IMR-90 (cell line): ENCODE measurements at regions not wholly inside any gene's neighbourhood (a gene's known extent, or its start where the extent isn't known, plus 50 kb on each side); places are given as distances from the start of the nearest gene placed in this dataset.

ENCODE experiments used
- ATAC-seq: fragments of 200-7000 bp; cut with Tn5 transposase; 2 replicates; pipeline ENCODE4 v1.9.1; 2020; ENCODE audit warnings: low read depth, mild to moderate bottlenecking, moderate library complexity
- BruUV-seq: library from RNA; stranded (reverse); fragments of 400-500 nt; replicated peaks from 2 replicates; lab custom pipeline; 2021; lab: Mats Ljungman, UMichigan
- CTCF ChIA-PET: fragments of 300-600 bp; formaldehyde crosslinking; extraction: SDS; loops from one replicate; lab custom pipeline; 2021; ENCODE audit warnings: antibody characterized with exemption; lab: Yijun Ruan, JAX
- POLR2A ChIA-PET: fragments of 300-600 bp; sonication (Branson Sonifier 250); formaldehyde crosslinking; loops from one replicate; lab custom pipeline; 2022; ENCODE audit warnings: antibody characterized with exemption; ENCODE audit not compliant: unreplicated experiment; lab: Charles Lee
- DNase-seq: peaks from one replicate; pipeline ENCODE4 v3.0.0; 2013
- H2AFZ ChIP-seq: replicated peaks from 2 replicates; pipeline ENCODE3; 2013; ENCODE audit warnings: low read length, mild to moderate bottlenecking; ENCODE audit not compliant: poor library complexity
- H2AK5ac ChIP-seq: 2 replicates; pipeline ENCODE4 v1.6.1; 2013; ENCODE audit warnings: low read depth, low read length, inconsistent platforms
- H2AK9ac ChIP-seq: replicated peaks from 2 replicates; pipeline ENCODE3; 2013; ENCODE audit warnings: mild to moderate bottlenecking, low read depth, low read length, moderate library complexity; ENCODE audit not compliant: poor library complexity
- H2BK120ac ChIP-seq: 2 replicates; pipeline ENCODE4 v1.6.1; 2013; ENCODE audit warnings: low read depth, low read length, inconsistent platforms
- H2BK15ac ChIP-seq: 3 replicates; pipeline ENCODE4 v1.6.1; 2013; ENCODE audit warnings: low read depth, low read length, inconsistent platforms
- H2BK20ac ChIP-seq: 2 replicates; pipeline ENCODE4 v1.6.1; 2013; ENCODE audit warnings: low read depth, mild to moderate bottlenecking, inconsistent platforms, low read length, moderate library complexity
- H2BK5ac ChIP-seq: 2 replicates; pipeline ENCODE4 v1.6.1; 2013; ENCODE audit warnings: mild to moderate bottlenecking, low read depth, low read length, inconsistent platforms; ENCODE audit not compliant: poor library complexity, severe bottlenecking
- H3K14ac ChIP-seq: replicated peaks from 2 replicates; pipeline ENCODE4 v1.6.1; 2013; ENCODE audit warnings: low read depth, low read length, inconsistent platforms
- H3K18ac ChIP-seq: 2 replicates; pipeline ENCODE4 v1.6.1; 2013; ENCODE audit warnings: low read depth, low read length, control low read depth
- H3K23ac ChIP-seq: 2 replicates; pipeline ENCODE4 v1.6.1; 2013; ENCODE audit warnings: low read depth, low read length, inconsistent platforms
- H3K27ac ChIP-seq: 2 replicates; pipeline ENCODE4 v1.5.1; 2013; ENCODE audit warnings: mild to moderate bottlenecking, control low read depth, low read length; ENCODE audit not compliant: insufficient read depth
- H3K27me3 ChIP-seq: 2 replicates; pipeline ENCODE4 v1.6.1; 2013; ENCODE audit warnings: low read length; ENCODE audit not compliant: control insufficient read depth, insufficient read depth
- H3K36me3 ChIP-seq: 2 replicates; pipeline ENCODE4 v1.6.1; 2013; ENCODE audit warnings: low read length, mixed read lengths; ENCODE audit not compliant: control insufficient read depth, insufficient read depth
- H3K4ac ChIP-seq: 2 replicates; pipeline ENCODE4 v1.6.1; 2013; ENCODE audit warnings: low read depth, low read length, inconsistent platforms
- H3K4me1 ChIP-seq: 2 replicates; pipeline ENCODE4 v1.6.1; 2013; ENCODE audit warnings: low read length, mixed read lengths; ENCODE audit not compliant: control insufficient read depth, insufficient read depth
- H3K4me2 ChIP-seq: 2 replicates; pipeline ENCODE4 v1.6.1; 2013; ENCODE audit warnings: low read depth, mild to moderate bottlenecking, control low read depth, low read length, moderate library complexity
- H3K4me3 ChIP-seq: 2 replicates; pipeline ENCODE4 v1.5.1; 2013; ENCODE audit warnings: low read depth, mild to moderate bottlenecking, control low read depth, low read length, moderate library complexity; ENCODE audit not compliant: insufficient read depth
- H3K56ac ChIP-seq: 2 replicates; pipeline ENCODE4 v1.6.1; 2013; ENCODE audit warnings: low read length, inconsistent platforms; ENCODE audit not compliant: insufficient read depth; ENCODE audit errors: extremely low read depth
- H3K79me1 ChIP-seq, 2 experiments: 2 replicates each; pipeline ENCODE4 v1.6.1; 2013; ENCODE audit warnings: low read length in 2 of 2, inconsistent platforms in 1 of 2, low read depth in 1 of 2
- H3K9ac ChIP-seq: 2 replicates; pipeline ENCODE4 v1.6.1; 2013; ENCODE audit warnings: low read depth, low read length, control low read depth
- H3K9me1 ChIP-seq: 2 replicates; pipeline ENCODE4 v1.6.1; 2013; ENCODE audit warnings: low read length, inconsistent platforms; ENCODE audit not compliant: insufficient read depth
- H3K9me3 ChIP-seq: 2 replicates; pipeline ENCODE4 v1.6.1; 2013; ENCODE audit warnings: low read length; ENCODE audit not compliant: control insufficient read depth, insufficient read depth
- H4K20me1 ChIP-seq: 2 replicates; pipeline ENCODE4 v1.6.1; 2013; ENCODE audit warnings: low read length, inconsistent platforms; ENCODE audit not compliant: insufficient read depth
- H4K5ac ChIP-seq: 2 replicates; pipeline ENCODE4 v1.6.1; 2013; ENCODE audit warnings: mild to moderate bottlenecking, low read depth, low read length, control low read depth
- H4K8ac ChIP-seq, 2 experiments: 2 replicates each; pipeline ENCODE4 v1.6.1; 2013; ENCODE audit warnings: low read depth in 2 of 2, low read length in 2 of 2, control low read depth in 1 of 2, inconsistent platforms in 1 of 2
- H4K91ac ChIP-seq: 2 replicates; pipeline ENCODE4 v1.6.1; 2013; ENCODE audit warnings: low read depth, low read length, inconsistent platforms; ENCODE audit not compliant: insufficient read depth
- NFE2L2 ChIP-seq: fragments of 150-350 bp; IDR thresholded peaks from 2 replicates; pipeline ENCODE4 v1.6.1; 2016; ENCODE audit warnings: low read depth, mild to moderate bottlenecking, low read length
- RCOR1 ChIP-seq: IDR thresholded peaks from 2 replicates; pipeline ENCODE4 v1.6.1; 2012; ENCODE audit warnings: mild to moderate bottlenecking, low read length, improper control_type of control experiment; ENCODE audit not compliant: insufficient replicate concordance
- WGBS, 2 experiments: methylation state at CpG; one replicate each; pipeline versions ENCODE4 v1.1.5 to v1.1.7; 2013; ENCODE audit warnings: missing lambda C conversion rate in 2 of 2; ENCODE audit not compliant: insufficient read length in 1 of 2; ENCODE audit errors: extremely low coverage in 2 of 2; 5-methylcytosine and 5-hydroxymethylcytosine counted together
- dilution Hi-C: fragments of 300-500 bp; cut with HindIII; formaldehyde crosslinking; loops from one replicate; pipeline ENCODE4 v1.14.3; 2018; ENCODE audit warnings: low sequenced_read_pairs; ENCODE audit not compliant: unreplicated experiment
- in situ Hi-C: fragments of 300-500 bp; cut with MboI; formaldehyde crosslinking; loops from 3 replicates; pipeline ENCODE4 v1.14.3; 2019; ENCODE audit warnings: low sequenced_read_pairs, inconsistent platforms, mixed read lengths
- intact Hi-C: fragments of 100-400 bp; cut with micrococcal nuclease; formaldehyde crosslinking; loops from 2 replicates; pipeline ENCODE4 v1.10.0; 2022
- TF ChIP-seq, protein P1 (sequence below): fragments of 150-350 bp; IDR thresholded peaks from 2 replicates; pipeline ENCODE4 v1.6.1; 2016; ENCODE audit warnings: low read depth, mild to moderate bottlenecking, low read length, moderate library complexity, borderline replicate concordance

DNA sequence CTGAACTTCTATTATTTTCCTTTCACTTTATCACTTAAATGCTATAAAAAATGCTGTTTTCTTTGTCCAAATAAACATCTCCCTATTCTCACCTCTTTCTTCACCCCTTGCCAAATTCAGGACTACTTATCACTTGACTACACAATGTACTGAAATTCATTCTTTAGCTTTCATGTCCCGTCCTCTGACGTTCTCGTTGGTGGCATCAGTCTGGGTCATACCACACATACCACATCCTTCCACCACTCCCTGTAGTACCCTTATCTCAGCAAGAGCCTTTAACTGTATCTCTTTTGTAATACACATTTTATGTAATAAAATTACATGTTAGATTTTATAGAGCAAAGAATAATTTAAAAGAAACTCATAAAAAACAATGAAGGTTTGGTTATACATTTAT, 231.1 kb upstream of the PAPPA start:
- Histone ChIP-seq H2BK15ac (peak overlapping the region; percentile 100), H3K4me1 (peaks cover 26% of the 10 kb centered on the region), H3K27me3 (no peaks in the 10 kb centered on the region), H4K20me1 (no peaks in the 10 kb centered on the region), H3K4me2 (no peak overlapping the region), H2AFZ (no peak overlapping the region), H4K91ac (peak overlapping the region; percentile 99), H3K9me1 (peaks cover 16% of the 10 kb centered on the region), H3K14ac (peak overlapping the region; percentile 99), H4K8ac (peak overlapping the region; percentile 89 to 97; a peak in 3 of 4 replicates), H3K18ac (peak overlapping the region; percentile 100), H3K27ac (peak overlapping the region; percentile 78), H3K4ac (peak overlapping the region; percentile 100), H2BK5ac (peak overlapping the region; percentile 99), H2AK9ac (peak overlapping the region; percentile 88), H2AK5ac (peak overlapping the region; percentile 100), H3K56ac (no peak overlapping the region), H3K36me3 (no peaks in the 10 kb centered on the region), H2BK20ac (peak overlapping the region; percentile 100), H3K9me3 (no peaks in the 10 kb centered on the region), H3K4me3 (no peak overlapping the region), H3K9ac (no peak overlapping the region), H4K5ac (peak overlapping the region; percentile 98), H3K23ac (no peak overlapping the region), H2BK120ac (peak overlapping the region; percentile 100), H3K79me1 (peaks cover 0 to 14% of the 10 kb centered on the region in 2 experiments; a peak in 1 of 4 replicates)
- ATAC-seq (no peak), DNase-seq (no peak)
- intact Hi-C loops (no loop called here), dilution Hi-C loops (no loop called here), in situ Hi-C loops (no loop called here)
- no peak for TF ChIP-seq RCOR1
- TF ChIP-seq NFE2L2: no peak
- TF ChIP-seq, protein P1, sequence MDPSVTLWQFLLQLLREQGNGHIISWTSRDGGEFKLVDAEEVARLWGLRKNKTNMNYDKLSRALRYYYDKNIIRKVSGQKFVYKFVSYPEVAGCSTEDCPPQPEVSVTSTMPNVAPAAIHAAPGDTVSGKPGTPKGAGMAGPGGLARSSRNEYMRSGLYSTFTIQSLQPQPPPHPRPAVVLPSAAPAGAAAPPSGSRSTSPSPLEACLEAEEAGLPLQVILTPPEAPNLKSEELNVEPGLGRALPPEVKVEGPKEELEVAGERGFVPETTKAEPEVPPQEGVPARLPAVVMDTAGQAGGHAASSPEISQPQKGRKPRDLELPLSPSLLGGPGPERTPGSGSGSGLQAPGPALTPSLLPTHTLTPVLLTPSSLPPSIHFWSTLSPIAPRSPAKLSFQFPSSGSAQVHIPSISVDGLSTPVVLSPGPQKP: no peak
- WGBS, 2 experiments: 80% methylated on average over 1 of the region's 3 CpGs; no CpG with 5 or more reads in 1 of the 2 experiments
- POLR2A ChIA-PET: no interaction called here
- BruUV-seq: no TSS peak
- CTCF ChIA-PET: no interaction called here
